K562 (cell line): ENCODE measurements at regions not wholly inside any gene's neighbourhood (a gene's known extent, or its start where the extent isn't known, plus 50 kb on each side); places are given as distances from the start of the nearest gene placed in this dataset.

ENCODE experiments used
- ATAC-seq: fragments of 200-7000 bp; cut with Tn5 transposase; 3 replicates; pipeline ENCODE4 v1.9.1; 2020; ENCODE audit warnings: moderate library complexity
- BruUV-seq: library from RNA; stranded (reverse); fragments of 400-500 nt; replicated peaks from 2 replicates; lab custom pipeline; 2021; lab: Mats Ljungman, UMichigan
- CTCF ChIA-PET: fragments of 300-600 bp; formaldehyde crosslinking; extraction: SDS; loops from one replicate; lab custom pipeline; 2021; ENCODE audit warnings: low intra/inter-chr PET ratio; lab: Yijun Ruan, JAX
- POLR2A ChIA-PET: fragments of 300-600, 350-650 bp; sonication (Branson Sonifier 250); formaldehyde crosslinking; extraction: SDS; loops from one replicate; lab custom pipeline; 2021; ENCODE audit warnings: antibody characterized with exemption, inconsistent platforms; lab: Yijun Ruan, JAX
- DNase-seq, 4 experiments: peaks; one replicate each; pipeline versions ENCODE4 v3.0.0 to v3.0.0-alpha.2; 2011 to 2018; ENCODE audit warnings: low spot score in 3 of 4, mixed read lengths in 3 of 4; ENCODE audit errors: extremely low read depth in 1 of 4
- FAIRE-seq: peaks from 2 replicates; lab custom pipeline; 2011; peaks lifted over from hg19 to GRCh38; lab: Jason Lieb, UNC
- H2AFZ ChIP-seq: 2 replicates; pipeline ENCODE4 v1.6.0; 2011; ENCODE audit warnings: low read depth, low read length, control low read depth, inconsistent platforms
- H3K27ac ChIP-seq: fragments of 200-600 bp; 3 replicates; pipeline ENCODE4 v1.8.0; 2011; ENCODE audit warnings: low read depth, mild to moderate bottlenecking, control low read depth, inconsistent platforms, low read length, moderate library complexity, mixed read lengths; ENCODE audit errors: extremely low read depth
- H3K27me3 ChIP-seq, 2 experiments: fragments of 300-600 bp in 1 of 2; 2 replicates in 1 of 2; 3 replicates in 1 of 2; pipeline versions ENCODE4 v1.6.0 to v1.8.0; 2011; ENCODE audit warnings: inconsistent platforms in 2 of 2, low read length in 2 of 2, mild to moderate bottlenecking in 1 of 2, mixed read lengths in 1 of 2, moderate library complexity in 1 of 2; ENCODE audit not compliant: control insufficient read depth in 2 of 2, insufficient read depth in 2 of 2
- H3K36me3 ChIP-seq: fragments of 300-600 bp; 3 replicates; pipeline ENCODE4 v1.8.0; 2011; ENCODE audit warnings: mild to moderate bottlenecking, low read length, inconsistent platforms; ENCODE audit not compliant: control insufficient read depth, insufficient read depth
- H3K4me1 ChIP-seq, 2 experiments: fragments of 200-600 bp in 1 of 2; replicated peaks in 1 of 2; 2 replicates in 1 of 2; 3 replicates in 1 of 2; pipeline versions ENCODE4 v1.5.1 to v1.8.0; 2011; ENCODE audit warnings: inconsistent platforms in 2 of 2, low read length in 2 of 2, mild to moderate bottlenecking in 1 of 2, mixed read lengths in 1 of 2, moderate library complexity in 1 of 2; ENCODE audit not compliant: control insufficient read depth in 2 of 2, insufficient read depth in 2 of 2
- H3K4me2 ChIP-seq: 2 replicates; pipeline ENCODE4 v1.6.1; 2011; ENCODE audit warnings: low read length, control low read depth, inconsistent platforms, mixed read lengths; ENCODE audit not compliant: insufficient read depth
- H3K4me3 ChIP-seq: fragments of 200-600 bp; sonication (generic), shearing (Covaris generic); 2 replicates; pipeline ENCODE4 v1.5.1; 2016; ENCODE audit warnings: control low read depth, inconsistent platforms
- H3K79me2 ChIP-seq: fragments of 200-600 bp; 3 replicates; pipeline ENCODE4 v1.8.0; 2011; ENCODE audit warnings: low read length, inconsistent platforms; ENCODE audit not compliant: control insufficient read depth, insufficient read depth
- H3K9ac ChIP-seq, 2 experiments: 2 replicates each; pipeline versions ENCODE4 v1.6.0 to v1.6.1; 2011; ENCODE audit warnings: low read depth in 2 of 2, low read length in 2 of 2, control low read depth in 1 of 2, inconsistent platforms in 1 of 2, mild to moderate bottlenecking in 1 of 2, mixed read lengths in 1 of 2; ENCODE audit not compliant: insufficient read depth in 1 of 2
- H3K9me1 ChIP-seq: one replicate; pipeline ENCODE4 v1.6.0; 2011; ENCODE audit warnings: inconsistent platforms, mild to moderate bottlenecking, low read length, moderate library complexity; ENCODE audit not compliant: control insufficient read depth, insufficient read depth
- H3K9me3 ChIP-seq: replicated peaks from 2 replicates; pipeline ENCODE4 v1.5.1; 2011; ENCODE audit warnings: low read depth, low read length, inconsistent platforms; ENCODE audit not compliant: control insufficient read depth, insufficient read depth
- H4K20me1 ChIP-seq: replicated peaks from 2 replicates; pipeline ENCODE4 v1.6.1; 2011; ENCODE audit warnings: low read length, inconsistent platforms, mixed read lengths; ENCODE audit not compliant: control insufficient read depth, insufficient read depth
- NR2F6 ChIP-seq: fragments of 450-650 bp; formaldehyde crosslinking; IDR thresholded peaks from 2 replicates; pipeline ENCODE4 v1.4.0; 2020; ENCODE audit warnings: mild to moderate bottlenecking
- SIRT6 ChIP-seq: IDR thresholded peaks from one replicate; pipeline ENCODE4 v1.6.1; 2012; ENCODE audit warnings: low read depth, mild to moderate bottlenecking, control low read depth, inconsistent platforms, low read length, moderate library complexity
- STAT5B ChIP-seq: fragments of 250-450 bp; sonication (Bioruptor Pico); IDR thresholded peaks from 2 replicates; pipeline ENCODE4 v1.8.0; 2021; ENCODE audit warnings: mild to moderate bottlenecking, inconsistent platforms
- ZNF134 ChIP-seq: fragments of 250-450 bp; sonication (Bioruptor Pico); conservative IDR thresholded peaks from 2 replicates; pipeline ENCODE4 v1.4.0; 2020
- ZNF431 ChIP-seq: sonication (generic); formaldehyde crosslinking; IDR thresholded peaks from 2 replicates; pipeline ENCODE4 v1.8.0; 2022; ENCODE audit warnings: mild to moderate bottlenecking, missing genetic modification reagents
- ZNF436 ChIP-seq: fragments of 250-450, 450-650 bp; sonication (Bioruptor Pico); formaldehyde crosslinking; IDR thresholded peaks from 2 replicates; pipeline ENCODE4 v1.7.0; 2020; ENCODE audit warnings: mild to moderate bottlenecking
- ZNF609 ChIP-seq: sonication (generic); formaldehyde crosslinking; IDR thresholded peaks from 2 replicates; pipeline ENCODE4 v1.8.1; 2023; ENCODE audit warnings: missing genetic modification reagents, mild to moderate bottlenecking, borderline replicate concordance
- ZNF780A ChIP-seq: fragments of 250-450 bp; sonication (Bioruptor Pico); IDR thresholded peaks from 2 replicates; pipeline ENCODE4 v1.5.0; 2021; ENCODE audit warnings: mild to moderate bottlenecking
- ZNF785 ChIP-seq: fragments of 250-450 bp; sonication (Bioruptor Pico); IDR thresholded peaks from 2 replicates; pipeline ENCODE4 v1.4.0; 2020; ENCODE audit warnings: mild to moderate bottlenecking
- WGBS: fragments of 100-300 bp; shearing (Covaris generic); methylation state at CpG from one replicate; pipeline ENCODE4 v1.1.6; 2016; ENCODE audit warnings: low coverage, mixed read lengths; ENCODE audit not compliant: insufficient coverage; ENCODE audit errors: missing lambda C conversion rate; 5-methylcytosine and 5-hydroxymethylcytosine counted together
- in situ Hi-C: fragments of 300-500 bp; cut with MboI; formaldehyde crosslinking; loops from 4 replicates; pipeline ENCODE4 v1.15.0; 2018; ENCODE audit warnings: inconsistent platforms, mixed read lengths
- intact Hi-C: fragments of 100-400 bp; cut with micrococcal nuclease; formaldehyde crosslinking; loops from 2 replicates; pipeline ENCODE4 v1.14.2; 2022

GRCh38 chr1:30054126-30054525, 669.3 kb downstream of the MATN1 start:
- no peaks in the 10 kb centered on the region for H3K79me2 ChIP-seq
- H3K9me1 ChIP-seq: no peaks in the 10 kb centered on the region
- H3K27me3 ChIP-seq: peaks cover 0 to 14% of the 10 kb centered on the region in 2 experiments; a peak in 2 of 5 replicates
- 0% methylated on average over 1 of the region's 1 CpG for WGBS
- no peak for TF ChIP-seq ZNF134 (CRISPR knock-in tag)
- TF ChIP-seq SIRT6: no peak
- no peak for TF ChIP-seq ZNF785 (CRISPR knock-in tag)
- no peak for TF ChIP-seq NR2F6 (CRISPR knock-in tag)
- no peak for TF ChIP-seq STAT5B (CRISPR knock-in tag)
- TF ChIP-seq ZNF436 (CRISPR knock-in tag): no peak
- no peak for TF ChIP-seq ZNF780A (CRISPR knock-in tag)
- no peak for TF ChIP-seq ZNF431 (CRISPR knock-in tag)
- TF ChIP-seq ZNF609 (CRISPR knock-in tag): no peak
- no TSS peak for BruUV-seq
- ChIA-PET CTCF (interaction anchor here (0.6 kb wide), 1 partner anchor 177 kb away, joined by 3 read pairs; no protein-coding TSS in a partner anchor), POLR2A (interaction anchor here (0.6 kb wide), 1 partner anchor 846 kb away, joined by 3 read pairs; no protein-coding TSS in a partner anchor)
- H3K36me3 ChIP-seq: no peaks in the 10 kb centered on the region
- FAIRE-seq: no peak
- no peak overlapping the region for H3K9ac ChIP-seq
- no peak for DNase-seq
- no peak overlapping the region for H2AFZ ChIP-seq
- no peaks in the 10 kb centered on the region for H4K20me1 ChIP-seq
- in situ Hi-C loops: no loop called here
- intact Hi-C loops: no loop called here
- H3K4me1 ChIP-seq: no peaks in the 10 kb centered on the region
- no peak for ATAC-seq
- no peak overlapping the region for H3K27ac ChIP-seq
- H3K9me3 ChIP-seq: no peaks in the 10 kb centered on the region
- no peak overlapping the region for H3K4me3 ChIP-seq
- no peak overlapping the region for H3K4me2 ChIP-seq
